Skeletal muscle satellite cell (primary cell): ENCODE measurements at regions not wholly inside any gene's neighbourhood (a gene's known extent, or its start where the extent isn't known, plus 50 kb on each side); places are given as distances from the start of the nearest gene placed in this dataset.

Experiments used
- H3K27me3 ChIP-seq: 2 replicates; pipeline ENCODE4 v1.7.0; 2013; ENCODE audit warnings: low read length; ENCODE audit not compliant: control insufficient read depth, insufficient read depth
- H3K36me3 ChIP-seq: 2 replicates; pipeline ENCODE4 v1.7.0; 2013; ENCODE audit warnings: mild to moderate bottlenecking, control low read depth, low read length; ENCODE audit not compliant: insufficient read depth
- H3K4me1 ChIP-seq: 2 replicates; pipeline ENCODE4 v1.7.0; 2013; ENCODE audit warnings: low read length; ENCODE audit not compliant: control insufficient read depth, insufficient read depth
- H3K4me2 ChIP-seq: 2 replicates; pipeline ENCODE4 v1.7.0; 2013; ENCODE audit warnings: mild to moderate bottlenecking, low read length
- H3K4me3 ChIP-seq: 2 replicates; pipeline ENCODE4 v1.7.0; 2013; ENCODE audit warnings: low read length
- H3K9ac ChIP-seq: 2 replicates; pipeline ENCODE4 v1.7.0; 2013; ENCODE audit warnings: mild to moderate bottlenecking, low read depth, low read length, moderate library complexity
- H3K9me3 ChIP-seq: replicated peaks from 2 replicates; pipeline ENCODE4 v1.7.0; 2013; ENCODE audit warnings: mild to moderate bottlenecking, control low read depth, low read length

- Histone ChIP-seq H3K9me3 (no peaks in the 10 kb centered on the region), H3K27me3 (no peaks in the 10 kb centered on the region), H3K4me1 (peaks cover 12% of the 10 kb centered on the region), H3K36me3 (no peaks in the 10 kb centered on the region), H3K4me2 (no peak overlapping the region), H3K9ac (no peak overlapping the region), H3K4me3 (no peak overlapping the region)
These were observed 188.7 kb upstream of the S1PR3 start for GRCh38 chr9:88802533-88802932.

- H3K36me3 ChIP-seq = no peaks in the 10 kb centered on the region
- no peak overlapping the region for H3K4me3 ChIP-seq
- H3K9ac ChIP-seq = no peak overlapping the region
- H3K4me1 ChIP-seq = peaks cover 19% of the 10 kb centered on the region
- H3K27me3 ChIP-seq = no peaks in the 10 kb centered on the region
- H3K4me2 ChIP-seq = peak overlapping the region; percentile 10
- no peaks in the 10 kb centered on the region for H3K9me3 ChIP-seq
These were observed 187.6 kb upstream of the S1PR3 start for GRCh38 chr9:88803546-88804253.

- Histone ChIP-seq H3K36me3 (no peaks in the 10 kb centered on the region), H3K9me3 (no peaks in the 10 kb centered on the region), H3K4me1 (peaks cover 19% of the 10 kb centered on the region), H3K4me3 (no peak overlapping the region), H3K9ac (no peak overlapping the region), H3K27me3 (no peaks in the 10 kb centered on the region), H3K4me2 (peak overlapping the region; percentile 10)
These were observed 187.0 kb upstream of the S1PR3 start for GRCh38 chr9:88804254-88804596.

- H3K4me3 ChIP-seq = no peak overlapping the region
- H3K9ac ChIP-seq = no peak overlapping the region
- no peak overlapping the region for H3K4me2 ChIP-seq
- H3K27me3 ChIP-seq = no peaks in the 10 kb centered on the region
- no peaks in the 10 kb centered on the region for H3K36me3 ChIP-seq
- H3K9me3 ChIP-seq = no peaks in the 10 kb centered on the region
- peaks cover 22% of the 10 kb centered on the region for H3K4me1 ChIP-seq
These were observed 185.9 kb upstream of the S1PR3 start for GRCh38 chr9:88805217-88805943.

- H3K27me3 ChIP-seq = no peaks in the 10 kb centered on the region
- no peaks in the 10 kb centered on the region for H3K9me3 ChIP-seq
- no peak overlapping the region for H3K4me2 ChIP-seq
- H3K9ac ChIP-seq = no peak overlapping the region
- H3K36me3 ChIP-seq = no peaks in the 10 kb centered on the region
- H3K4me3 ChIP-seq = no peak overlapping the region
- peaks cover 22% of the 10 kb centered on the region for H3K4me1 ChIP-seq
These were observed 183.8 kb upstream of the S1PR3 start for GRCh38 chr9:88807426-88807825.

- Histone ChIP-seq H3K36me3 (no peaks in the 10 kb centered on the region), H3K4me3 (no peak overlapping the region), H3K9ac (no peak overlapping the region), H3K4me1 (peaks cover 22% of the 10 kb centered on the region), H3K27me3 (no peaks in the 10 kb centered on the region), H3K9me3 (no peaks in the 10 kb centered on the region), H3K4me2 (no peak overlapping the region)
These were observed 183.1 kb upstream of the S1PR3 start for GRCh38 chr9:88808019-88808656.

- H3K9me3 ChIP-seq = no peaks in the 10 kb centered on the region
- no peaks in the 10 kb centered on the region for H3K27me3 ChIP-seq
These were observed 182.4 kb upstream of the S1PR3 start for GRCh38 chr9:88808761-88809354.

GRCh38 chr9:88809355-88810161 lies 181.7 kb upstream of the S1PR3 start:
- H3K4me3 ChIP-seq = no peak overlapping the region
- H3K4me1 ChIP-seq = peaks cover 22% of the 10 kb centered on the region
- no peak overlapping the region for H3K9ac ChIP-seq
- no peak overlapping the region for H3K4me2 ChIP-seq
- H3K36me3 ChIP-seq = no peaks in the 10 kb centered on the region
- no peaks in the 10 kb centered on the region for H3K9me3 ChIP-seq
- H3K27me3 ChIP-seq = no peaks in the 10 kb centered on the region

More at GRCh38 chr9:88808761-88809354, 182.4 kb upstream of the S1PR3 start:
- Histone ChIP-seq H3K9ac (no peak overlapping the region), H3K4me1 (peaks cover 22% of the 10 kb centered on the region), H3K4me3 (no peak overlapping the region), H3K4me2 (no peak overlapping the region), H3K36me3 (no peaks in the 10 kb centered on the region)

- H3K4me3 ChIP-seq = no peak overlapping the region
- no peaks in the 10 kb centered on the region for H3K27me3 ChIP-seq
- H3K9me3 ChIP-seq = no peaks in the 10 kb centered on the region
- peaks cover 35% of the 10 kb centered on the region for H3K4me1 ChIP-seq
- no peak overlapping the region for H3K9ac ChIP-seq
- no peak overlapping the region for H3K4me2 ChIP-seq
- no peaks in the 10 kb centered on the region for H3K36me3 ChIP-seq
These were observed 180.4 kb upstream of the S1PR3 start for GRCh38 chr9:88810826-88811225.

- no peaks in the 10 kb centered on the region for H3K9me3 ChIP-seq
- no peak overlapping the region for H3K4me3 ChIP-seq
- no peaks in the 10 kb centered on the region for H3K36me3 ChIP-seq
- H3K4me2 ChIP-seq = no peak overlapping the region
- H3K4me1 ChIP-seq = peaks cover 42% of the 10 kb centered on the region
- H3K9ac ChIP-seq = no peak overlapping the region
- no peaks in the 10 kb centered on the region for H3K27me3 ChIP-seq
These were observed 179.8 kb upstream of the S1PR3 start for GRCh38 chr9:88811511-88811910.
